Transverse colon (tissue), 4 donors: ENCODE measurements at regions not wholly inside any gene's neighbourhood (a gene's known extent, or its start where the extent isn't known, plus 50 kb on each side); places are given as distances from the start of the nearest gene placed in this dataset.
"Not testable (repeated sequence)": the region's sequence is repeated elsewhere in the genome, so short reads cannot be mapped to it uniquely, and the experiment has no call there.

Experiments used
- DNase-seq: peaks from one replicate; pipeline ENCODE4 v3.0.0-alpha.2; 2019
- H3K27ac ChIP-seq, 4 donors: fragments of 200-600 bp; sonication (generic); 2 replicates each; pipeline ENCODE4 v1.5.1; 2016 to 2018; ENCODE audit warnings: inconsistent platforms in 4 of 4
- H3K27me3 ChIP-seq: fragments of 200-600 bp; sonication (generic); 2 replicates; pipeline ENCODE4 v1.5.1; 2017; ENCODE audit warnings: inconsistent platforms
- H3K36me3 ChIP-seq, 4 donors: fragments of 200-600 bp; sonication (generic); 2 replicates each; pipeline ENCODE4 v1.5.1; 2017 to 2019; ENCODE audit warnings: inconsistent platforms in 4 of 4
- H3K4me1 ChIP-seq, 4 donors: fragments of 200-600 bp; sonication (generic); 2 replicates each; pipeline ENCODE4 v1.5.1; 2017 to 2020; ENCODE audit warnings: inconsistent platforms in 4 of 4
- H3K4me3 ChIP-seq, 4 donors: fragments of 200-600 bp; sonication (generic); 1 replicate in 1 of 4; 2 replicates in 3 of 4; pipeline versions ENCODE4 v1.5.1 to v1.6.1; 2017 to 2019; ENCODE audit warnings: inconsistent platforms in 4 of 4
- H3K9me3 ChIP-seq, 2 donors: fragments of 200-600 bp; sonication (generic); 2 replicates each; pipeline ENCODE4 v1.5.1; 2017 to 2019; ENCODE audit warnings: inconsistent platforms in 2 of 2
- EP300 ChIP-seq: sonication (generic); formaldehyde crosslinking; IDR thresholded peaks from one replicate; pipeline ENCODE4 v1.6.1; 2017; ENCODE audit warnings: antibody characterized with exemption, low read depth
- POLR2A ChIP-seq: fragments of 450-650 bp; IDR thresholded peaks from one replicate; pipeline ENCODE4 v1.6.1; 2016; ENCODE audit warnings: antibody characterized with exemption, mild to moderate bottlenecking, moderate library complexity
- POLR2AphosphoS5 ChIP-seq, 3 donors: sonication (generic); formaldehyde crosslinking; IDR thresholded peaks; one replicate each; pipeline ENCODE4 v1.6.1; 2016; ENCODE audit warnings: antibody characterized with exemption in 3 of 3
- WGBS, 2 donors: methylation state at CpG; one replicate each; pipeline ENCODE4 v1.1.5; 2018; ENCODE audit warnings: low coverage in 1 of 2; 5-methylcytosine and 5-hydroxymethylcytosine counted together
- in situ Hi-C, 4 donors: fragments of 200-750 bp; cut with MboI; loops; one replicate each; pipeline versions ENCODE4 v1.15.0 to v1.15.1; 2017; ENCODE audit warnings: low sequenced_read_pairs in 3 of 4, low pct_ligation_motif_present in 1 of 4, low pct_unique_long_range_greater_than_20kb in 1 of 4
- intact Hi-C: fragments of 100-400 bp; cut with DNase I; formaldehyde crosslinking; loops from one replicate; pipeline ENCODE4 v1.15.1; 2023; ENCODE audit warnings: low total_unique reads
- TF ChIP-seq, protein P1 (sequence below), 5 experiments: fragments of 200-600 bp in 3 of 5; fragments of 450-650 bp in 2 of 5; sonication (generic) in 3 of 5; IDR thresholded peaks; 1 replicate in 2 of 5; 2 replicates in 3 of 5; pipeline ENCODE4 v1.5.1; 2016 to 2017; ENCODE audit warnings: antibody characterized with exemption in 5 of 5, inconsistent platforms in 3 of 5, mild to moderate bottlenecking in 2 of 5, moderate library complexity in 1 of 5

DNA sequence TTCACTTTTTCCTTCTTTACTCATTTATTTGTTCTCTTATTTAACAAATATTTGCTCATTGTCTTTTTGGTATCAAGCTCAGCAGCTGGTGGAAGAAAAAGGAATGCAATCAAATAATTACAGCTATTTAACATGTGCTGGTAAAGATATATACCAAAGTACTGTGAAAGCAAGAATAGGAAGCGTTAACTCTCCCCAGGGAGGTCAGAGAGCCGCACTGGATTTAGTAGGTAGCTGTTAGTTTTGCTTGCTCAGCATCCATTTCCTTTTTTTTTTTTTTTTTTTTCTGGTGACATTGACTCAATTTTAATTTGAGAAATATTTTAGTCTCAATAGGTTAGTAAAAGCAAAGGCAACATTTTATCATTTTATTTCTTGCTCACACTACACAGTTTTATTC is 308.5 kb upstream of the MDFIC2 start:
- 67 to 71% methylated on average over 2 of the region's 2 CpGs for WGBS, 2 donors
- Histone ChIP-seq H3K9me3 (no peaks in the 10 kb centered on the region), H3K36me3 (no peaks in the 10 kb centered on the region), H3K4me1 (no peaks in the 10 kb centered on the region), H3K27me3 (no peaks in the 10 kb centered on the region), H3K27ac (no peak overlapping the region), H3K4me3 (no peak overlapping the region)
- intact Hi-C loops, result no loop called here
- no peak for DNase-seq
- in situ Hi-C loops, result no loop called here
- TF ChIP-seq, protein P1, sequence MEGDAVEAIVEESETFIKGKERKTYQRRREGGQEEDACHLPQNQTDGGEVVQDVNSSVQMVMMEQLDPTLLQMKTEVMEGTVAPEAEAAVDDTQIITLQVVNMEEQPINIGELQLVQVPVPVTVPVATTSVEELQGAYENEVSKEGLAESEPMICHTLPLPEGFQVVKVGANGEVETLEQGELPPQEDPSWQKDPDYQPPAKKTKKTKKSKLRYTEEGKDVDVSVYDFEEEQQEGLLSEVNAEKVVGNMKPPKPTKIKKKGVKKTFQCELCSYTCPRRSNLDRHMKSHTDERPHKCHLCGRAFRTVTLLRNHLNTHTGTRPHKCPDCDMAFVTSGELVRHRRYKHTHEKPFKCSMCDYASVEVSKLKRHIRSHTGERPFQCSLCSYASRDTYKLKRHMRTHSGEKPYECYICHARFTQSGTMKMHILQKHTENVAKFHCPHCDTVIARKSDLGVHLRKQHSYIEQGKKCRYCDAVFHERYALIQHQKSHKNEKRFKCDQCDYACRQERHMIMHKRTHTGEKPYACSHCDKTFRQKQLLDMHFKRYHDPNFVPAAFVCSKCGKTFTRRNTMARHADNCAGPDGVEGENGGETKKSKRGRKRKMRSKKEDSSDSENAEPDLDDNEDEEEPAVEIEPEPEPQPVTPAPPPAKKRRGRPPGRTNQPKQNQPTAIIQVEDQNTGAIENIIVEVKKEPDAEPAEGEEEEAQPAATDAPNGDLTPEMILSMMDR (IDR thresholded peaks at IDR 0.05), result no peak
- TF ChIP-seq POLR2AphosphoS5 (IDR thresholded peaks at IDR 0.05) (no peak), EP300 (no peak), POLR2A (no peak)

DNA sequence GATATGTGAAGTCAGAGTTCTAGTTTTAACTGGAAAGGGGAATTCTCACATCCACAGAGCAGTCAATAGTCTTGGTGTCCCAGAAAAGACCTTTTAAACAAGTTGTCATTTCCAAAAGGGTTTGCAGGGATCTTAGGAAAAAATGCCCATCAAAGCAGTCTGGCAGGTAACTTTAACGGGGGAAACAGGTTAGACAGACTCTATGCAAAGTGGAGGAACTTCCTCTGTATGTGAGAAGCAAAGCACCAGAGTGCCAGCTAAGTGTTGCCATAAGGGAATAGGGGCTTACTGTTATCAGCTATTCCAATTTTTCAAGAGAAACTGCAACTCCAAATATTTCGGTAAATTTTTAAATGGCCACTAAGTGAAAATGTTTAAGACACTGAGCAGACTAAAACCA is 307.9 kb upstream of the MDFIC2 start:
- DNase-seq, result no peak
- 36 to 46% methylated on average over 2 of the region's 2 CpGs for WGBS, 2 donors
- H3K27ac ChIP-seq, result no peak overlapping the region
- H3K27me3 ChIP-seq, result no peaks in the 10 kb centered on the region
- intact Hi-C loops (no loop called here), in situ Hi-C loops (no loop called here)
- H3K4me1 ChIP-seq, result no peaks in the 10 kb centered on the region
- TF ChIP-seq, protein P1 (IDR thresholded peaks at IDR 0.05), result no peak
- no peak for TF ChIP-seq POLR2AphosphoS5 (IDR thresholded peaks at IDR 0.05)
- TF ChIP-seq EP300, result no peak
- TF ChIP-seq POLR2A, result no peak
- H3K4me3 ChIP-seq, result no peak overlapping the region
- H3K36me3 ChIP-seq, result no peaks in the 10 kb centered on the region
- H3K9me3 ChIP-seq, result no peaks in the 10 kb centered on the region

DNA sequence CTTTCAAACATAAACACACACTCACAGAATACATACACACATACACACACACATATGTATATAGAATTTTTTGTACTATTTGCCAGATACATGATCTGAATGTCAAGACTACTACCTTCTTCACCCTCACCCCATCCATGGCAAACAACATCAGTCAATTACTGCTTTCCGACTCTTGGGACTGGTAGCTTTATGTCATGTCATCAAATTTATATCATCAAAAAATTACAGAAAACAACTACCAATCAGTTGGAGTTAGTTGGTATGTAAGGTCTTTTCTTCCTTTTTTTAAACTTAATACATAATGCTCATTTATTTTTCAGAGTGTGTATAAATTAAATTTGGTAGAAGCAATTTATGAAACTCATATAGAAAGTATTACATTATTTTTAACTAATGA is 305.7 kb upstream of the MDFIC2 start:
- intact Hi-C loops (no loop called here), in situ Hi-C loops (no loop called here)
- Histone ChIP-seq H3K4me1 (no peaks in the 10 kb centered on the region), H3K4me3 (no peak overlapping the region), H3K9me3 (no peaks in the 10 kb centered on the region), H3K36me3 (no peaks in the 10 kb centered on the region), H3K27me3 (no peaks in the 10 kb centered on the region), H3K27ac (no peak overlapping the region)
- TF ChIP-seq EP300 (no peak), POLR2AphosphoS5 (IDR thresholded peaks at IDR 0.05) (no peak), POLR2A (no peak)
- TF ChIP-seq, protein P1 (IDR thresholded peaks at IDR 0.05), result no peak
- 100% methylated on average over 1 of the region's 1 CpG for WGBS, 2 donors
- no peak for DNase-seq

DNA sequence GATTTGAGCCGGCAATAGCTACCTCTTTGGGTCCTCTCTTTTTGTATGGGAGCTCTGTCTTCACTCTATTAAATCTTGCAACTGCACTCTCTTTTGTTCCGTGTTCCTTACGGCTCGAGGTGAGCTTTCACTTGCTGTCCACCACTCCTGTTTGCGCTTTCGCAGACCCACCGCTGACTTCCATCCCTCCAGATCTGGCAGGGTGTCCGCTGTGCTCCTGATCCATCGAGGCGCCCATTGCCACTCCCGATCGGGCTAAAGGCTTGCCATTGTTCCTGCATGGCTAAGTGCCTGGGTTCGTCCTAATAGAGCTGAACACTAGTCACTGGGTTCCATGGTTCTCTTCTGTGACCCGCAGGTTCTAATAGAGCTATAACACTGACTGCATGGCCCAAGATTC is 304.9 kb upstream of the MDFIC2 start:
- H3K9me3 ChIP-seq, intact Hi-C loops, H3K27me3 ChIP-seq, H3K27ac ChIP-seq, DNase-seq, in situ Hi-C loops, H3K4me3 ChIP-seq, H3K4me1 ChIP-seq, H3K36me3 ChIP-seq: not testable (repeated sequence)
- 93 to 97% methylated on average over 13 to 14 of the region's 14 CpGs for WGBS, 2 donors

DNA sequence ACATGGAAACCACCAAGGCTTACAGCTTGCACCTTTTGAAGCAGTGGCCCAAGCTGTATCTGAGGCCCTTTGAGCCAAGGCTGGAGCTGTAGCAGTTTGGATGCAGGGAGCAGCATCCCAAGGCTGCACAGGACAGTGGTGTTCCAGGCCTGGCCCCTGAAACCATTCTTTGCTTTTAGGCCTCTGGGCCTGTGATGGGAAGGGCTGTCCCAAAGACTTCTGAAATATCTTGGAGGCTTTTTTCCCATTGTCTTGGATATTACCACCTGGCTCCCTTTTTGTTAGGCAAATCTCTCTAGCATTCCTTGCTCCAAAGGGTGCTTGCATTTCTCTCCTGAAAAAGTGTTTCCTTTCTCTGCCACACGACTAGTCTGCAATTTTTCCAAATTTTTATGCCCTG is 302.8 kb upstream of the MDFIC2 start:
- no peaks in the 10 kb centered on the region for H3K36me3 ChIP-seq
- TF ChIP-seq, protein P1 (IDR thresholded peaks at IDR 0.05), result no peak
- no peak for TF ChIP-seq POLR2AphosphoS5 (IDR thresholded peaks at IDR 0.05)
- no peak for TF ChIP-seq POLR2A
- TF ChIP-seq EP300, result no peak
- DNase-seq, result no peak
- H3K27ac ChIP-seq, result no peak overlapping the region
- WGBS, 2 donors, result 49 to 50% methylated on average over 1 of the region's 1 CpG
- no peaks in the 10 kb centered on the region for H3K27me3 ChIP-seq
- no peaks in the 10 kb centered on the region for H3K4me1 ChIP-seq
- intact Hi-C loops, result no loop called here
- in situ Hi-C loops, result no loop called here
- H3K9me3 ChIP-seq, result no peaks in the 10 kb centered on the region
- no peak overlapping the region for H3K4me3 ChIP-seq
